GM20000 (cell line): ENCODE measurements at regions not wholly inside any gene's neighbourhood (a gene's known extent, or its start where the extent isn't known, plus 50 kb on each side); places are given as distances from the start of the nearest gene placed in this dataset.

Source experiments
- DNase-seq: peaks from one replicate; pipeline ENCODE4 v3.0.0; 2012; ENCODE audit warnings: low spot score
- CTCF ChIP-seq: IDR thresholded peaks from 2 replicates; pipeline ENCODE4 v1.5.1; 2012; ENCODE audit warnings: mild to moderate bottlenecking, control low read depth; ENCODE audit errors: extremely low read depth, missing control alignments

- TF ChIP-seq CTCF: no peak
- DNase-seq: no peak
Measured at GRCh38 chr4:43766648-43767047, 682.0 kb downstream of the KCTD8 start.

- peak; percentile 5 for DNase-seq
- TF ChIP-seq CTCF: no peak
Measured at GRCh38 chr4:43776371-43776770, 672.2 kb downstream of the KCTD8 start.

GRCh38 chr4:43778187-43778915 is 670.3 kb downstream of the KCTD8 start:
- DNase-seq: no peak
- TF ChIP-seq CTCF: no peak

- TF ChIP-seq CTCF: no peak
- DNase-seq: no peak
Measured at GRCh38 chr4:43781125-43781524, 667.5 kb downstream of the KCTD8 start.

GRCh38 chr4:43782391-43782790 is 666.2 kb downstream of the KCTD8 start:
- DNase-seq: no peak
- TF ChIP-seq CTCF: no peak

GRCh38 chr4:43816116-43816515 is 632.5 kb downstream of the KCTD8 start:
- DNase-seq: no peak
- no peak for TF ChIP-seq CTCF

GRCh38 chr4:43822621-43823020 is 626.0 kb downstream of the KCTD8 start:
- TF ChIP-seq CTCF: no peak
- no peak for DNase-seq
